GM23338 (cell line): ENCODE measurements at regions not wholly inside any gene's neighbourhood (a gene's known extent, or its start where the extent isn't known, plus 50 kb on each side); places are given as distances from the start of the nearest gene placed in this dataset.
"Not testable (repeated sequence)": the region's sequence is repeated elsewhere in the genome, so short reads cannot be mapped to it uniquely, and the experiment has no call there.

Source experiments
- ATAC-seq: fragments of 200-7000 bp; cut with Tn5 transposase; 3 replicates; pipeline ENCODE4 v1.9.1; 2020
- DNase-seq: peaks from one replicate; pipeline ENCODE4 v3.0.0-alpha.2; 2015; ENCODE audit warnings: low spot score
- H2AFZ ChIP-seq: fragments of 200-600 bp; sonication (generic); 2 replicates; pipeline ENCODE4 v1.8.0; 2016; ENCODE audit warnings: antibody characterized with exemption, mild to moderate bottlenecking, moderate library complexity
- H3F3A ChIP-seq: fragments of 200-600 bp; sonication (generic); replicated peaks from 2 replicates; pipeline ENCODE4 v1.8.0; 2017; ENCODE audit warnings: antibody characterized with exemption, mixed run types, low read depth
- H3K27ac ChIP-seq: fragments of 200-600 bp; sonication (generic); 2 replicates; pipeline ENCODE4 v1.6.1; 2016; ENCODE audit warnings: low read depth
- H3K27me3 ChIP-seq: fragments of 200-600 bp; sonication (generic); 2 replicates; pipeline ENCODE4 v1.8.0; 2016; ENCODE audit warnings: mild to moderate bottlenecking, mixed run types, moderate library complexity; ENCODE audit not compliant: insufficient read depth
- H3K36me3 ChIP-seq: fragments of 200-600 bp; sonication (generic); 2 replicates; pipeline ENCODE4 v1.8.0; 2016; ENCODE audit warnings: mild to moderate bottlenecking; ENCODE audit not compliant: insufficient read depth
- H3K4me1 ChIP-seq: fragments of 200-600 bp; sonication (generic); 2 replicates; pipeline ENCODE4 v1.8.0; 2016; ENCODE audit warnings: mild to moderate bottlenecking, moderate library complexity; ENCODE audit not compliant: insufficient read depth
- H3K4me2 ChIP-seq: fragments of 200-600 bp; sonication (generic); 2 replicates; pipeline ENCODE4 v1.7.1; 2017; ENCODE audit warnings: mixed run types
- H3K4me3 ChIP-seq: fragments of 200-600 bp; sonication (generic); 2 replicates; pipeline ENCODE4 v1.6.1; 2016; ENCODE audit warnings: mixed run types
- H3K79me2 ChIP-seq: fragments of 200-600 bp; sonication (generic); replicated peaks from 2 replicates; pipeline ENCODE4 v1.8.0; 2017; ENCODE audit warnings: mild to moderate bottlenecking; ENCODE audit not compliant: insufficient read depth
- H3K9me2 ChIP-seq: fragments of 200-600 bp; sonication (generic); 2 replicates; pipeline ENCODE4 v1.8.0; 2017; ENCODE audit not compliant: insufficient read depth
- H4K20me1 ChIP-seq: fragments of 200-600 bp; sonication (generic); replicated peaks from 2 replicates; pipeline ENCODE4 v1.8.0; 2017; ENCODE audit warnings: mild to moderate bottlenecking; ENCODE audit not compliant: insufficient read depth
- H3K27ac Mint-ChIP-seq: 2 replicates; pipeline ENCODE4 v1.8.0; 2020; ENCODE audit warnings: inconsistent platforms, mild to moderate bottlenecking, moderate library complexity, mixed read lengths
- H3K27me3 Mint-ChIP-seq: 3 replicates; pipeline ENCODE4 v1.8.0; 2022; ENCODE audit warnings: low read depth, mild to moderate bottlenecking, moderate library complexity, mixed read lengths, inconsistent platforms; ENCODE audit not compliant: insufficient read depth, poor library complexity
- H3K36me3 Mint-ChIP-seq: 3 replicates; pipeline ENCODE4 v1.8.0; 2021; ENCODE audit warnings: low read depth, mild to moderate bottlenecking, inconsistent platforms, moderate library complexity, mixed read lengths
- H3K4me1 Mint-ChIP-seq: 3 replicates; pipeline ENCODE4 v1.8.0; 2020; ENCODE audit warnings: mild to moderate bottlenecking, inconsistent platforms, mixed read lengths
- H3K4me3 Mint-ChIP-seq: 3 replicates; pipeline ENCODE4 v1.8.0; 2021; ENCODE audit warnings: moderate library complexity, mild to moderate bottlenecking, inconsistent platforms, mixed read lengths
- H3K9me3 Mint-ChIP-seq: 3 replicates; pipeline ENCODE4 v1.8.0; 2020; ENCODE audit warnings: moderate library complexity, mild to moderate bottlenecking, inconsistent platforms, mixed read lengths
- CREB1 ChIP-seq: fragments of 250-450 bp; sonication (Bioruptor Pico); IDR thresholded peaks from 2 replicates; pipeline ENCODE4 v1.5.0; 2020; ENCODE audit warnings: low read depth, mild to moderate bottlenecking, moderate library complexity
- CTCF ChIP-seq, 2 experiments: fragments of 200-600 bp in 1 of 2; sonication (generic) in 1 of 2; conservative IDR thresholded peaks; 2 replicates each; pipeline versions ENCODE4 v1.5.1 to v1.6.1; 2016 to 2017; ENCODE audit warnings: antibody characterized with exemption in 2 of 2, low read depth in 2 of 2, mild to moderate bottlenecking in 2 of 2, moderate library complexity in 1 of 2
- ETS1 ChIP-seq: IDR thresholded peaks from 2 replicates; pipeline ENCODE4 v1.6.1; 2016; ENCODE audit warnings: antibody characterized with exemption
- EZH2 ChIP-seq: fragments of 200-600 bp; sonication (generic); IDR thresholded peaks from one replicate; pipeline ENCODE4 v1.8.0; 2017; ENCODE audit warnings: antibody characterized with exemption, mild to moderate bottlenecking, low read depth; ENCODE audit not compliant: unreplicated experiment
- JUNB ChIP-seq: IDR thresholded peaks from one replicate; pipeline ENCODE4 v1.6.1; 2016; ENCODE audit warnings: antibody characterized with exemption; ENCODE audit not compliant: unreplicated experiment
- NANOG ChIP-seq: IDR thresholded peaks from 2 replicates; pipeline ENCODE4 v1.6.1; 2016; ENCODE audit warnings: antibody characterized with exemption, borderline replicate concordance
- REST ChIP-seq: IDR thresholded peaks from one replicate; pipeline ENCODE4 v1.6.1; 2018; ENCODE audit warnings: antibody characterized with exemption; ENCODE audit not compliant: unreplicated experiment
- STAT1 ChIP-seq: IDR thresholded peaks from one replicate; pipeline ENCODE4 v1.6.1; 2016; ENCODE audit warnings: antibody characterized with exemption; ENCODE audit not compliant: unreplicated experiment
- ZNF114 ChIP-seq: fragments of 250-450 bp; sonication (Bioruptor Pico); IDR thresholded peaks from 2 replicates; pipeline ENCODE4 v1.5.0; 2020; ENCODE audit warnings: mild to moderate bottlenecking, moderate library complexity
- ZNF331 ChIP-seq: fragments of 250-450 bp; sonication (Bioruptor Pico); IDR thresholded peaks from 2 replicates; pipeline ENCODE4 v1.5.0; 2020; ENCODE audit warnings: low read depth, mild to moderate bottlenecking, moderate library complexity
- TF ChIP-seq, protein P1 (sequence below): fragments of 250-450 bp; sonication (Bioruptor Pico); IDR thresholded peaks from 2 replicates; pipeline ENCODE4 v1.5.0; 2020; ENCODE audit warnings: mild to moderate bottlenecking, moderate library complexity

DNA sequence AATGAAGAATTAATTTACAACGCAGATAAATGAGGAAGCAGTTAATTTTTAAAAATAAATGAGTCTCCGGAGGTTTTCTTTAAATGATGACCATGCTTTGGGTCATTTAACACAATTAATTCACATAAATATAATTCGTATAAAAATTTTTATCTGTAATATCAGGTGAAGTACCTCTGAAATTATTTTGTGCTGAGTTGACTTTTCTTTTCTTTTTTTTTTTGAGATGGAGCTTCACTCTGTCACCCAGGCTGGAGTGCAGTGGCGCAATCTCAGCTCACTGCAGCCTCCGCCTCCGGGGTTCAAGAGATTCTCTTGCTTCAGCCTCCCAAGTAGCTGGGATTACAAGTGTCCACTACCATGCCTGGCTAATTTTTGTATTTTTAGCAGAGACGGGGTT lies 512.2 kb upstream of the TBL1XR1 start:
- not testable (repeated sequence) for H3K4me3 Mint-ChIP-seq, H3K4me3 ChIP-seq, H3K79me2 ChIP-seq, H3K36me3 ChIP-seq, H3K36me3 Mint-ChIP-seq, H3K27ac ChIP-seq, H3K4me2 ChIP-seq, H4K20me1 ChIP-seq, H3K27me3 Mint-ChIP-seq, H3K27me3 ChIP-seq, H3K9me2 ChIP-seq, H3K27ac Mint-ChIP-seq, ATAC-seq, H2AFZ ChIP-seq, DNase-seq, H3K9me3 Mint-ChIP-seq, H3K4me1 Mint-ChIP-seq, H3F3A ChIP-seq, H3K4me1 ChIP-seq

GRCh38 chr3:177710506-177710905 lies 513.2 kb upstream of the TBL1XR1 start:
- Histone ChIP-seq H2AFZ (no peak overlapping the region), H3K4me3 (no peak overlapping the region), H4K20me1 (no peaks in the 10 kb centered on the region), H3K27ac (no peak overlapping the region), H3K36me3 (no peaks in the 10 kb centered on the region), H3K4me1 (no peaks in the 10 kb centered on the region), H3K9me2 (no peaks in the 10 kb centered on the region), H3K4me2 (no peak overlapping the region), H3F3A (no peaks in the 10 kb centered on the region), H3K27me3 (no peaks in the 10 kb centered on the region), H3K79me2 (no peaks in the 10 kb centered on the region)
- Mint-ChIP-seq H3K9me3 (no peaks in the 10 kb centered on the region; the same call in 2 of the 3 replicates), H3K36me3 (no peaks in the 10 kb centered on the region), H3K27ac (no peak overlapping the region), H3K4me1 (peaks cover 12% of the 10 kb centered on the region), H3K27me3 (no peaks in the 10 kb centered on the region), H3K4me3 (no peak overlapping the region)
- DNase-seq (no peak), ATAC-seq (no peak)
- no peak for TF ChIP-seq ETS1
- no peak for TF ChIP-seq STAT1
- TF ChIP-seq REST: no peak
- TF ChIP-seq CREB1 (CRISPR knock-in tag): no peak
- no peak for TF ChIP-seq JUNB
- TF ChIP-seq CTCF (conservative IDR thresholded peaks at IDR 0.05; ENCODE audit: low read depth in 2 of 2): no peak
- TF ChIP-seq ZNF331 (CRISPR knock-in tag): no peak
- no peak for TF ChIP-seq ZNF114 (CRISPR knock-in tag)
- TF ChIP-seq, protein P1, sequence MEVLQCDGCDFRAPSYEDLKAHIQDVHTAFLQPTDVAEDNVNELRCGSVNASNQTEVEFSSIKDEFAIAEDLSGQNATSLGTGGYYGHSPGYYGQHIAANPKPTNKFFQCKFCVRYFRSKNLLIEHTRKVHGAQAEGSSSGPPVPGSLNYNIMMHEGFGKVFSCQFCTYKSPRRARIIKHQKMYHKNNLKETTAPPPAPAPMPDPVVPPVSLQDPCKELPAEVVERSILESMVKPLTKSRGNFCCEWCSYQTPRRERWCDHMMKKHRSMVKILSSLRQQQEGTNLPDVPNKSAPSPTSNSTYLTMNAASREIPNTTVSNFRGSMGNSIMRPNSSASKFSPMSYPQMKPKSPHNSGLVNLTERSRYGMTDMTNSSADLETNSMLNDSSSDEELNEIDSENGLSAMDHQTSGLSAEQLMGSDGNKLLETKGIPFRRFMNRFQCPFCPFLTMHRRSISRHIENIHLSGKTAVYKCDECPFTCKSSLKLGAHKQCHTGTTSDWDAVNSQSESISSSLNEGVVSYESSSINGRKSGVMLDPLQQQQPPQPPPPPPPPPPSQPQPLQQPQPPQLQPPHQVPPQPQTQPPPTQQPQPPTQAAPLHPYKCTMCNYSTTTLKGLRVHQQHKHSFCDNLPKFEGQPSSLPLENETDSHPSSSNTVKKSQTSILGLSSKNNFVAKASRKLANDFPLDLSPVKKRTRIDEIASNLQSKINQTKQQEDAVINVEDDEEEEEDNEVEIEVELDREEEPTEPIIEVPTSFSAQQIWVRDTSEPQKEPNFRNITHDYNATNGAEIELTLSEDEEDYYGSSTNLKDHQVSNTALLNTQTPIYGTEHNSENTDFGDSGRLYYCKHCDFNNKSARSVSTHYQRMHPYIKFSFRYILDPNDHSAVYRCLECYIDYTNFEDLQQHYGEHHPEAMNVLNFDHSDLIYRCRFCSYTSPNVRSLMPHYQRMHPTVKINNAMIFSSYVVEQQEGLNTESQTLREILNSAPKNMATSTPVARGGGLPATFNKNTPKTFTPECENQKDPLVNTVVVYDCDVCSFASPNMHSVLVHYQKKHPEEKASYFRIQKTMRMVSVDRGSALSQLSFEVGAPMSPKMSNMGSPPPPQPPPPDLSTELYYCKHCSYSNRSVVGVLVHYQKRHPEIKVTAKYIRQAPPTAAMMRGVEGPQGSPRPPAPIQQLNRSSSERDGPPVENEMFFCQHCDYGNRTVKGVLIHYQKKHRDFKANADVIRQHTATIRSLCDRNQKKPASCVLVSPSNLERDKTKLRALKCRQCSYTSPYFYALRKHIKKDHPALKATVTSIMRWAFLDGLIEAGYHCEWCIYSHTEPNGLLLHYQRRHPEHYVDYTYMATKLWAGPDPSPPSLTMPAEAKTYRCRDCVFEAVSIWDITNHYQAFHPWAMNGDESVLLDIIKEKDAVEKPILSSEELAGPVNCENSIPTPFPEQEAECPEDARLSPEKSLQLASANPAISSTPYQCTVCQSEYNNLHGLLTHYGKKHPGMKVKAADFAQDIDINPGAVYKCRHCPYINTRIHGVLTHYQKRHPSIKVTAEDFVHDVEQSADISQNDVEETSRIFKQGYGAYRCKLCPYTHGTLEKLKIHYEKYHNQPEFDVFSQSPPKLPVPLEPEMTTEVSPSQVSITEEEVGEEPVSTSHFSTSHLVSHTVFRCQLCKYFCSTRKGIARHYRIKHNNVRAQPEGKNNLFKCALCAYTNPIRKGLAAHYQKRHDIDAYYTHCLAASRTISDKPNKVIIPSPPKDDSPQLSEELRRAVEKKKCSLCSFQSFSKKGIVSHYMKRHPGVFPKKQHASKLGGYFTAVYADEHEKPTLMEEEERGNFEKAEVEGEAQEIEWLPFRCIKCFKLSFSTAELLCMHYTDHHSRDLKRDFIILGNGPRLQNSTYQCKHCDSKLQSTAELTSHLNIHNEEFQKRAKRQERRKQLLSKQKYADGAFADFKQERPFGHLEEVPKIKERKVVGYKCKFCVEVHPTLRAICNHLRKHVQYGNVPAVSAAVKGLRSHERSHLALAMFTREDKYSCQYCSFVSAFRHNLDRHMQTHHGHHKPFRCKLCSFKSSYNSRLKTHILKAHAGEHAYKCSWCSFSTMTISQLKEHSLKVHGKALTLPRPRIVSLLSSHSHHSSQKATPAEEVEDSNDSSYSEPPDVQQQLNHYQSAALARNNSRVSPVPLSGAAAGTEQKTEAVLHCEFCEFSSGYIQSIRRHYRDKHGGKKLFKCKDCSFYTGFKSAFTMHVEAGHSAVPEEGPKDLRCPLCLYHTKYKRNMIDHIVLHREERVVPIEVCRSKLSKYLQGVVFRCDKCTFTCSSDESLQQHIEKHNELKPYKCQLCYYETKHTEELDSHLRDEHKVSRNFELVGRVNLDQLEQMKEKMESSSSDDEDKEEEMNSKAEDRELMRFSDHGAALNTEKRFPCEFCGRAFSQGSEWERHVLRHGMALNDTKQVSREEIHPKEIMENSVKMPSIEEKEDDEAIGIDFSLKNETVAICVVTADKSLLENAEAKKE (CRISPR knock-in tag): no peak
- TF ChIP-seq NANOG: no peak
- TF ChIP-seq EZH2: no peak
